ENCODE measurements at regions not wholly inside any gene's neighbourhood (a gene's known extent, or its start where the extent isn't known, plus 50 kb on each side); places are given as distances from the start of the nearest gene placed in this dataset.

- POLR2A ChIA-PET, result interaction anchor here (0.7 to 1.3 kb wide), 4 partner anchors 13 to 442 kb away, joined by 3 to 6 read pairs (median 3); no protein-coding TSS in a partner anchor
- CTCF ChIA-PET, result interaction anchor here (0.7 kb wide), 1 partner anchor 23 kb away, joined by 3 read pairs; no protein-coding TSS in a partner anchor
- Mint-ChIP-seq H3K4me3 (ENCODE audit: unreplicated experiment) (no peak overlapping the region), H3K27me3 (ENCODE audit: insufficient read depth, unreplicated experiment) (no peaks in the 10 kb centered on the region), H3K4me1 (ENCODE audit: insufficient read depth, unreplicated experiment) (peaks cover 7% of the 10 kb centered on the region), H3K27ac (ENCODE audit: low read depth, unreplicated experiment) (no peak overlapping the region), H3K9me3 (ENCODE audit: unreplicated experiment) (peaks cover 8% of the 10 kb centered on the region), H3K36me3 (ENCODE audit: insufficient read depth, unreplicated experiment) (no peaks in the 10 kb centered on the region)
- peak; percentile 95 for DNase-seq (ENCODE audit: unreplicated experiment)
- intact Hi-C loops (cut with micrococcal nuclease), result no loop called here
- BruUV-seq (replicated peaks), result no TSS peak
- TF ChIP-seq CTCF (IDR thresholded peaks at IDR 0.05; ENCODE audit: unreplicated experiment), result no peak
These were observed 447.4 kb downstream of the EPHA4 start for GRCh38 chr2:221124532-221125240.

GRCh38 chr2:221125691-221126090 lies 446.4 kb downstream of the EPHA4 start:
- ChIA-PET CTCF (no interaction called here), POLR2A (interaction anchor here (0.6 to 1.3 kb wide), 3 partner anchors 28 to 845 kb away, joined by 3 to 6 read pairs (median 4); no protein-coding TSS in a partner anchor)
- Mint-ChIP-seq H3K36me3 (ENCODE audit: insufficient read depth, unreplicated experiment) (no peaks in the 10 kb centered on the region), H3K27ac (ENCODE audit: low read depth, unreplicated experiment) (no peak overlapping the region), H3K4me1 (ENCODE audit: insufficient read depth, unreplicated experiment) (peaks cover 7% of the 10 kb centered on the region), H3K9me3 (ENCODE audit: unreplicated experiment) (peaks cover 8% of the 10 kb centered on the region), H3K27me3 (ENCODE audit: insufficient read depth, unreplicated experiment) (no peaks in the 10 kb centered on the region), H3K4me3 (ENCODE audit: unreplicated experiment) (no peak overlapping the region)
- intact Hi-C loops (cut with micrococcal nuclease), result no loop called here
- TF ChIP-seq CTCF (IDR thresholded peaks at IDR 0.05; ENCODE audit: unreplicated experiment), result no peak
- DNase-seq (ENCODE audit: unreplicated experiment), result peak; percentile 73
- BruUV-seq (replicated peaks), result no TSS peak

- Mint-ChIP-seq H3K36me3 (ENCODE audit: insufficient read depth, unreplicated experiment) (no peaks in the 10 kb centered on the region), H3K4me3 (ENCODE audit: unreplicated experiment) (no peak overlapping the region), H3K9me3 (ENCODE audit: unreplicated experiment) (peaks cover 8% of the 10 kb centered on the region), H3K27me3 (ENCODE audit: insufficient read depth, unreplicated experiment) (no peaks in the 10 kb centered on the region), H3K27ac (ENCODE audit: low read depth, unreplicated experiment) (no peak overlapping the region), H3K4me1 (ENCODE audit: insufficient read depth, unreplicated experiment) (peaks cover 4% of the 10 kb centered on the region)
- no peak for TF ChIP-seq CTCF (IDR thresholded peaks at IDR 0.05; ENCODE audit: unreplicated experiment)
- CTCF ChIA-PET, result interaction anchor here (1.3 kb wide), 1 partner anchor 21 kb away, joined by 3 read pairs; no protein-coding TSS in a partner anchor
- POLR2A ChIA-PET, result no interaction called here
- BruUV-seq (replicated peaks), result no TSS peak
- intact Hi-C loops (cut with micrococcal nuclease), result no loop called here
- no peak for DNase-seq (ENCODE audit: unreplicated experiment)
These were observed 442.4 kb downstream of the EPHA4 start for GRCh38 chr2:221129657-221130056.

- H3K9me3 Mint-ChIP-seq (ENCODE audit: unreplicated experiment), result peaks cover 8% of the 10 kb centered on the region
- DNase-seq (ENCODE audit: unreplicated experiment), result no peak
- BruUV-seq (replicated peaks), result no TSS peak
- CTCF ChIA-PET, result interaction anchor here (1.3 kb wide), 1 partner anchor 21 kb away, joined by 3 read pairs; no protein-coding TSS in a partner anchor
- H3K36me3 Mint-ChIP-seq (ENCODE audit: insufficient read depth, unreplicated experiment), result no peaks in the 10 kb centered on the region
- H3K27ac Mint-ChIP-seq (ENCODE audit: low read depth, unreplicated experiment), result no peak overlapping the region
- H3K4me1 Mint-ChIP-seq (ENCODE audit: insufficient read depth, unreplicated experiment), result no peaks in the 10 kb centered on the region
- H3K27me3 Mint-ChIP-seq (ENCODE audit: insufficient read depth, unreplicated experiment), result no peaks in the 10 kb centered on the region
- no peak overlapping the region for H3K4me3 Mint-ChIP-seq (ENCODE audit: unreplicated experiment)
- intact Hi-C loops (cut with micrococcal nuclease), result no loop called here
- TF ChIP-seq CTCF (IDR thresholded peaks at IDR 0.05; ENCODE audit: unreplicated experiment), result no peak
- POLR2A ChIA-PET, result no interaction called here
These were observed 441.7 kb downstream of the EPHA4 start for GRCh38 chr2:221130431-221130830.
